GOT3 (cell line): ENCODE measurements at regions not wholly inside any gene's neighbourhood (a gene's known extent, or its start where the extent isn't known, plus 50 kb on each side); places are given as distances from the start of the nearest gene placed in this dataset.
"Not testable (repeated sequence)": the region's sequence is repeated elsewhere in the genome, so short reads cannot be mapped to it uniquely, and the experiment has no call there.

Experiments
- DNase-seq: peaks from one replicate; lab custom pipeline; 2025; ENCODE audit warnings: mixed read lengths; lab: John Stamatoyannopoulos, UW

GRCh38 chr5:8714861-8715260, 831.0 kb downstream of the SEMA5A start:
- no peak for DNase-seq

GRCh38 chr5:8719796-8720195, 826.1 kb downstream of the SEMA5A start:
- no peak for DNase-seq

- DNase-seq: no peak
Measured at GRCh38 chr5:8720506-8720905, 825.4 kb downstream of the SEMA5A start.

DNA sequence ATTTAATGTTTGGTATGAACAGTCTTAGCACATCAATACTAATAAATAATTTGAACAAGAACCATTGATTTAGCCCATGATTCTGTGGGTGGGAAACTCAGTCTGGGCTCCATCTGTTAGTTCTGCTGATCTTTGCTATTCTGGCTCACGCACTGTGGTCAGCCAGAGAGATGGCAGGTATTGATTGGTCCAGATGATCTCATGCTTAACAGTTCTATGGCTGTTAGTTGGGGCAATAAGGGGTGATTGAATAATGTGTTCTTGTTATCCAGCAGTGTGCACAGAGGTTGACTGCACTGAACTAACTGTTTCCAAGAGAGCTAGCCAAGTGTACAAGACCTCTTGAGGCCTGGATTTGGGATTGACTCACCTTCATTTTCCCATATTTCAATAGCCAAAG, 824.3 kb downstream of the SEMA5A start:
- DNase-seq: no peak

DNA sequence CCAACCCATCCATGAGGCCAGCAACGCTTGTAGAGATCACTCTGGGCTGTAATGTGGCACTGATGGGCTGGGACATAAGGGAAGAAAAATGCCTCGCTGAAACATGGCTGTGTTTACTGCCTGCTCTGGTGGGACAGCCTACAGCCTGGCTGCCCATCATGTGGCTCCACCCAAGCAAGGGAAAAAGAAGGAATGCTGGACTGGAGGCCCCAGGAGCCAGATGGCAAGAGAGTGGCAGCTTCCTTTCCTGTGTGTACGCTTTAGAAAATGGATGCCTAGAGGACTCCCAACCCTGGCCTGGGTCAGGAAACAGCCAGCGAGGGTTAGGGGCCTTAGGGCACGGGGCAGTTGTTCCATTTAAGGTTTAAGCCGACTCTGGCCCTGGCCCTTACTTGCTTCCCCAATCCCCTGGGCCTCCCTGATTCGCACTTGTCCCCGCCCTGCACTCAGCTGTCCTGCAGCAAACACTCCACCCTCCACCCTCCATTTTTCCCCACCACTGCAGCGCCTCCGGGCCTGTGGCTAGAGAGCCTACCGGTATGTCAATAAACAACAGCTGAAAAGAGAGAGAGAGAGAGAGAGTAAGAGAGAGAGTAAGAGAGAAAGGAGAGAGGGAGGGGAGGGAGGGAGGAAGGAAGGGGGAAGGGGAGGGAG, 819.4 kb downstream of the SEMA5A start:
- no peak for DNase-seq

DNA sequence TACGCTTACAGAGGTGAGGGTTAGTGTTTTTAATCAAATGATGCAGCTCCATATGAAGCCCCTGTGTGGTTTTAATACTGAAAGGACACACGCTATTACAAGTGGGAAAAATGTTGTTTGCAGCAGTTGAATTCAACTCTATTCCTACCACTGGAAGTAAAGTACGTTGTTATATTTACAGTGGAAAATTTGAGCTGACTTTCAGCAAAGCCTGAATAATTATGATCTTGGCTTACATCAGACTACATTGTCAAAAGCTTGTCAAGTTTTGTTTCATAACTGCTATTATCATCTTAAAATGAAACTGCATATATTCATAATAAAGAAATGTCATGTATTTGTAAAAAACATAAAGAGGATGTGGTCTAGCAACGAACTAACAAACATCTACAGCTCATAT, 818.5 kb downstream of the SEMA5A start:
- DNase-seq: no peak

- no peak for DNase-seq
Measured at GRCh38 chr5:8729437-8729836, 816.4 kb downstream of the SEMA5A start.

DNA sequence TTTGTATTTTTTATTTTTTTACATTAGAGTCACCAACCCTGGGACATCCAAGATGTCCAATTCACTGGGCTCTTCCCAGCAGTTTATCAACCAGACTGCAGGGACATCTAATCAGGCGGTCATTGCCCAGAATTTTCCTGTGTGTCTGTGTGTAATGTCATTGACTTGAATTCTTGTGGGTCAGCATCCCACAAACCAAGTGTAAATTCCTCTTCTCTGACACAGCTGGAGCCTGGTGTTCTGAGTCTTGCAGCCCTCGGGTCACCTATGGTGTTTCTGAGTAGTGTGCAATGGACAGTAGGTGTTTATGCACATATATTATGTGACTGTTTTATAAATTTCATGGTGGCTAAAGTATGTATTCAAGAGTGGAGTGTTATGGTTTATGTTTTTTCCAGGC, 815.7 kb downstream of the SEMA5A start:
- no peak for DNase-seq

GRCh38 chr5:8731110-8731509, 814.8 kb downstream of the SEMA5A start:
- DNase-seq: not testable (repeated sequence)

DNA sequence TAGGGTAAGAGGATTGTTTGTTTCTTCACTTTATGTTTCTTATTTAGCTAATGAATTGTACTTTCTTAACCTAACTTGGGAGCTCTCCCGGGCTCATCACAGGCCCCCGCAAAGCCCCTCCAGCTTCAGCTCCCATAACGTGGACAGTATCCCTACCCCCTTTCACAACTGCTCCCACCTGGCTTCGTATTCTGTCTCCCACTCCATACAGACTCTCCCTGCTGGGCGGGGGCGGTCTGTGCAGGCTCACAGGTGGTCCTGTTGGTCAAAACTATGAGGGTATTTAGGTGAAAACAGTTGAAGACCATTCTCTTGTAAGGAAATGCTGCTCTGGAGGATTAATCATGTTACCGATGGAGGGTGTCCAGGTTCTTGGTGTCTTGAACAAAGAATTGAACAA, 805.3 kb downstream of the SEMA5A start:
- DNase-seq: no peak

GRCh38 chr5:8749556-8749955, 796.3 kb downstream of the SEMA5A start:
- DNase-seq: no peak

DNA sequence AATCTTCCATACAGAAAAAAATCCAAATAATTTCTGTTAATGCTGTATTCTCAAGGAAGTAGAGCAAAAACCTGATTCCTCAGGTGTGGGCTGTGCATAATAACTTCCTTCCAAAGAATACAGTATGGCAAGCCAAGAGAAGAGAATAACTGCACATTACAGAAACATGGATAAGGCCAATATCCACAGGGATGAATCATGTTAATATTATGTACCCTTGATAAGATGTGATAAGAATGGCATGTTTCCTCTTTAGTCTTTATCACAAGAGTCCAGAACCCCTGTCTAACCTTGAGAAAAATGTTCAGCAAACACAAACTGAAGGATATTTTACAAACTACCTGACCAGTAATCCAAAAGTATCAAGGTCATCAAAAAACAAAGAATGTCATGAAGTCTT, 795.8 kb downstream of the SEMA5A start:
- no peak for DNase-seq

DNA sequence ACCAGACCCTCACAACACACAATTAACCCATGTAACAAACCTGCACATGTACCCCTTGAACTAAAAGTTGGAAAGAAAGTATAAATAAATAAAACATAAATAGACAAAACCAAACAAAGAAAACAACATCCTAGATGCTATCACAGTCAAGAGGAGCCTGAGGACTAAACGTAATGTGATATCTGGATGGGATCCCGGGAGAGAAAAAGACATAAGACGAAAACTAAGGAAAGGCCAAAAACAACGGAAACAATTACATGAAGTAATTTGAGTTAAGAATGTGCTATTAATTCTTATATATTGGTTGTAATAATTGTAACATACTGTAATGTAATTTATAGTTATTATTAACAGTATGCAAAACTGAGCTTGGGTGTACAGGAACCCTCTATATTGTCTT, 793.9 kb downstream of the SEMA5A start:
- no peak for DNase-seq

GRCh38 chr5:8752595-8752994, 793.3 kb downstream of the SEMA5A start:
- DNase-seq: no peak

DNA sequence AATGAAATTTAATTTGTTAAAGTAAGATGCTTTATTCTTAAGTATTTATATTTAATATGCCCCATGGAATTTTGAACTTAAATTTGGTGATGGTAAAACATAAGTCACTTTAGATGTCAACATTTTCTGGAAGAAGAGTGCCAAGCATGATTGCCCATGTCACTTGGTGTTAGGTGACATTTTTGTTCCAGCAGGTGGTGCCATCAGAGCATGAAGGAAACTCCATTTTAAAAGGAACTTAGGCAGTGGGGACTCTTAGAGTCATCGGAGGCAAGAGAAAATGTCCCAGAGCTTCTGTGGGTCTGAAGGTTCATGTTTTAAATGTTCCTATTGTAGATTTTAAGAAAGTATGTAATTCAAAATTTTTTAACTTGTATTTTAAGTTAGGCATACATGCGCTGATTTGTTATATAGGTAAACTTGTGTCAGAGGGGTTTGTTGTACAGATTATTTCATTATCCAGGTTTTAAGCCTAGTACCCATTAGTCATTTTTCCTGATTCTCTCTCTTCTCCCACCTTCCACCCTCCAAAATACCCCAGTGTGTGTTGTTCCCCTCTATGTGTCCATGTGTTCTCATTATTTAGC, 789.3 kb downstream of the SEMA5A start:
- DNase-seq: no peak

DNA sequence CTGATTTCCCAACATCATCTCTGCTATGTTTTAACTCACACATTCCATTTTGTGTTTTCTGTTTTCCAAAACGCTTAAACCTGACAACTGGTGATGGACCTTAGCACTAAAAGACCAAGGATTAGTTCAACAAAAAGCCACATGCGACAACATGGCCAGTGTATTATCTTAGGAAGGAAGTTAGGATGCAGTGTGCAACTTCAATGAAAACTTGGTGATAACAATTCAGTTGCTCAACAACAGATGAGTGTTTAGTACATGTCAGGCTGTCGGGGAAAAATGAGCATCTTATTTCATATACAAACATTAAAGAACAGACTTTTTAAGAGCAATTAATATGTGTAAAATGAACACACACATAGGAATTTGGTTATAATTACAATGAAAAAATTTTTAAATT, 780.0 kb downstream of the SEMA5A start:
- DNase-seq: no peak

DNA sequence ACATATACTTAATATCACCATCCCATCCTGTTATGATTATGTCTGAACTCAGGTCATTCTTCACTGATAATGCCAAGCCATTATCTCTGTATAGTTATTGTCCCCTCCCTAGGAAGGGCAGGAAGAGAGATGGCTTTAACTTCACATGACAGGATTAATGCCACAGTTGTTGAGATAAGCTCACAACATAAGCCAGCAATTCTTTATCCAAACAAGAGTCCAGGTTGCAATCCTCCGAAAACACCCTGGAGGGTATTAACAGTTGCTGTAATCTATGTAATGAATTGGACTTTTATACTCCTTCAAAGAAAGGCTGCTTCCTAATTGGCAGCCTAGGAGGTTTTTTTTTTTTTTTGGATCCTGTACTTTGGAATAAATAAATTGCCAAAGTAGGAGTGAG, 779.4 kb downstream of the SEMA5A start:
- no peak for DNase-seq

- DNase-seq: no peak
Measured at GRCh38 chr5:8767111-8767510, 778.8 kb downstream of the SEMA5A start.

DNA sequence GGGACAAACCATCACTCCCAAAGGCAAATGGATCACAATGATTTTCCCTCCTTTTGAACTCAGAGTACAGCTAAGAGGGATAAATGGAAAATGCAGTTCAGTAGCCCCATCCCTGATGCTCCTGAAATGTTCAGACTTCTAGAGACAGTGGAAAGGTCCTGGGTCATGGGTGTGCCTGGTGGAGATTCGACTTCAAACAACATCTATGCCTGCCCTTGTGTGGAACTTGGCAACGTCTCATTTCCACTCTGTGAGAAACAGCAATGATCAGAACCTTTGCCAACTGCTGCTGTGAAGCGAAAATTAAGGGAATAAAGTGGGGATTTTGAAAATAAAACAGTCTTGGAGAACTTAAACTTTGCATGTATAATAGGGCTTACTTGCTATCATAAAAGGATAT, 778.1 kb downstream of the SEMA5A start:
- DNase-seq: no peak

- no peak for DNase-seq
Measured at GRCh38 chr5:8769631-8770030, 776.2 kb downstream of the SEMA5A start.

DNA sequence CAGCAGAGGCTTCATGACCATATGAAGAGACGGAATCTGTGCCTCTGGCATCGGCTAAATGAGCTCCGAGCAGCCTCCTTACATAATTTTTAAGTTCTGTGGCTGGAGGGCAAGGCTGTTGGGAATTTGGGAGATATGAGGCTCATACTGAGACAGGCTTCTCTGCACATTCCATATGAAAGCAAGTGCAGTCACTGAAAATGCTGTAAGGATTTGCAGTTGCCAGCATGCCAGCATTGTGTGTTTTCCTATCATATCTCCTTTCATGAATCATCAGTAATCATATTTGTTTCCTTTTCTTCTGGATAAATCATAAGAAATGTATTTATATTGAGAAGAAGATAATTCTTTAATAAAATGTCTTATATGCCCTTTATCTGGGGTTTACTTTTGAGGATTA, 775.4 kb downstream of the SEMA5A start:
- no peak for DNase-seq

- DNase-seq: no peak
Measured at GRCh38 chr5:8773046-8773615, 772.7 kb downstream of the SEMA5A start.

GRCh38 chr5:8784692-8785091, 761.2 kb downstream of the SEMA5A start:
- DNase-seq: no peak

GRCh38 chr5:8788246-8788645, 757.6 kb downstream of the SEMA5A start:
- DNase-seq: no peak
